ENCODE measurements at regions not wholly inside any gene's neighbourhood (a gene's known extent, or its start where the extent isn't known, plus 50 kb on each side); places are given as distances from the start of the nearest gene placed in this dataset.

GRCh38 chr3:95775486-95776094, 1038.8 kb upstream of the EPHA6 start:
- no peak for DNase-seq
- Histone ChIP-seq H3K4me3 (no peak overlapping the region), H3K4me1 (replicated peaks in 1 of 2) (no peaks in the 10 kb centered on the region), H3K27ac (no peak overlapping the region), H3K27me3 (no peaks in the 10 kb centered on the region), H3K9me3 (replicated peaks in 1 of 3) (no peaks in the 10 kb centered on the region), H3K36me3 (replicated peaks in 1 of 2) (no peaks in the 10 kb centered on the region)
- 59 to 73% (median 68%) methylated on average over 5 of the region's 5 CpGs for WGBS, 4 donors
- intact Hi-C loops (cut with DNase I): no loop called here
- TF ChIP-seq POLR2A (IDR thresholded peaks at IDR 0.05) (no peak), CTCF (IDR thresholded peaks at IDR 0.05) (no peak)

- DNase-seq: no peak
- TF ChIP-seq POLR2A (IDR thresholded peaks at IDR 0.05) (no peak), CTCF (IDR thresholded peaks at IDR 0.05) (no peak)
- H3K4me3 ChIP-seq: no peak overlapping the region
- H3K9me3 ChIP-seq (replicated peaks in 1 of 3): no peaks in the 10 kb centered on the region
- H3K36me3 ChIP-seq (replicated peaks in 1 of 2): no peaks in the 10 kb centered on the region
- H3K27ac ChIP-seq: no peak overlapping the region
- intact Hi-C loops (cut with DNase I): no loop called here
- H3K4me1 ChIP-seq (replicated peaks in 1 of 2): no peaks in the 10 kb centered on the region
- H3K27me3 ChIP-seq: no peaks in the 10 kb centered on the region
Observed at GRCh38 chr3:95781598-95781997, 1032.8 kb upstream of the EPHA6 start.

- Histone ChIP-seq H3K9me3 (replicated peaks in 1 of 3) (no peaks in the 10 kb centered on the region), H3K27me3 (no peaks in the 10 kb centered on the region), H3K4me3 (no peak overlapping the region), H3K36me3 (replicated peaks in 1 of 2) (no peaks in the 10 kb centered on the region), H3K4me1 (replicated peaks in 1 of 2) (no peaks in the 10 kb centered on the region), H3K27ac (no peak overlapping the region)
- DNase-seq: no peak
- WGBS, 4 donors: 43 to 77% (median 48%) methylated on average over 1 of the region's 1 CpG
- intact Hi-C loops (cut with DNase I): no loop called here
- no peak for TF ChIP-seq CTCF (IDR thresholded peaks at IDR 0.05)
Observed at GRCh38 chr3:95789111-95789510, 1025.3 kb upstream of the EPHA6 start.

GRCh38 chr3:95797081-95797480, 1017.3 kb upstream of the EPHA6 start:
- Histone ChIP-seq H3K4me1 (replicated peaks in 1 of 2) (no peaks in the 10 kb centered on the region), H3K27me3 (no peaks in the 10 kb centered on the region), H3K9me3 (replicated peaks in 1 of 3) (no peaks in the 10 kb centered on the region), H3K36me3 (replicated peaks in 1 of 2) (no peaks in the 10 kb centered on the region), H3K4me3 (no peak overlapping the region), H3K27ac (no peak overlapping the region)
- no peak for TF ChIP-seq CTCF (IDR thresholded peaks at IDR 0.05)
- TF ChIP-seq POLR2A (IDR thresholded peaks at IDR 0.05): no peak
- WGBS, 4 donors: 56 to 80% (median 80%) methylated on average over 2 to 3 of the region's 3 CpGs
- intact Hi-C loops (cut with DNase I): no loop called here
- DNase-seq: no peak
